Glutamatergic neuron (in vitro differentiated cells): ENCODE measurements at regions not wholly inside any gene's neighbourhood (a gene's known extent, or its start where the extent isn't known, plus 50 kb on each side); places are given as distances from the start of the nearest gene placed in this dataset.

ENCODE experiments used
- DNase-seq: peaks from one replicate; pipeline ENCODE4 v3.0.0; 2022
- H3K27ac Mint-ChIP-seq: one replicate; pipeline ENCODE4 v1.8.0; 2020; ENCODE audit warnings: mild to moderate bottlenecking, mixed read lengths, inconsistent platforms; ENCODE audit not compliant: unreplicated experiment
- H3K27me3 Mint-ChIP-seq: one replicate; pipeline ENCODE4 v1.8.0; 2020; ENCODE audit warnings: mild to moderate bottlenecking, moderate library complexity, mixed read lengths, inconsistent platforms; ENCODE audit not compliant: unreplicated experiment
- H3K36me3 Mint-ChIP-seq: one replicate; pipeline ENCODE4 v1.8.0; 2020; ENCODE audit warnings: mild to moderate bottlenecking, mixed read lengths, inconsistent platforms; ENCODE audit not compliant: unreplicated experiment
- H3K4me1 Mint-ChIP-seq: one replicate; pipeline ENCODE4 v1.8.0; 2020; ENCODE audit warnings: mild to moderate bottlenecking, low read depth, mixed read lengths, inconsistent platforms; ENCODE audit not compliant: unreplicated experiment
- H3K4me3 Mint-ChIP-seq: one replicate; pipeline ENCODE4 v1.8.0; 2020; ENCODE audit warnings: mild to moderate bottlenecking, mixed read lengths, inconsistent platforms; ENCODE audit not compliant: unreplicated experiment
- H3K9me3 Mint-ChIP-seq: one replicate; pipeline ENCODE4 v1.8.0; 2020; ENCODE audit warnings: mild to moderate bottlenecking, moderate library complexity, mixed read lengths, inconsistent platforms; ENCODE audit not compliant: unreplicated experiment
- TF ChIP-seq, protein P1 (sequence below): fragments of 200-600 bp; sonication (generic); IDR thresholded peaks from one replicate; pipeline ENCODE4 v1.5.0; 2021; ENCODE audit not compliant: partially characterized antibody, unreplicated experiment

GRCh38 chr4:11537846-11538245 is 109.2 kb upstream of the HS3ST1 start:
- no peak overlapping the region for H3K27ac Mint-ChIP-seq
- DNase-seq, result no peak
- TF ChIP-seq, protein P1, sequence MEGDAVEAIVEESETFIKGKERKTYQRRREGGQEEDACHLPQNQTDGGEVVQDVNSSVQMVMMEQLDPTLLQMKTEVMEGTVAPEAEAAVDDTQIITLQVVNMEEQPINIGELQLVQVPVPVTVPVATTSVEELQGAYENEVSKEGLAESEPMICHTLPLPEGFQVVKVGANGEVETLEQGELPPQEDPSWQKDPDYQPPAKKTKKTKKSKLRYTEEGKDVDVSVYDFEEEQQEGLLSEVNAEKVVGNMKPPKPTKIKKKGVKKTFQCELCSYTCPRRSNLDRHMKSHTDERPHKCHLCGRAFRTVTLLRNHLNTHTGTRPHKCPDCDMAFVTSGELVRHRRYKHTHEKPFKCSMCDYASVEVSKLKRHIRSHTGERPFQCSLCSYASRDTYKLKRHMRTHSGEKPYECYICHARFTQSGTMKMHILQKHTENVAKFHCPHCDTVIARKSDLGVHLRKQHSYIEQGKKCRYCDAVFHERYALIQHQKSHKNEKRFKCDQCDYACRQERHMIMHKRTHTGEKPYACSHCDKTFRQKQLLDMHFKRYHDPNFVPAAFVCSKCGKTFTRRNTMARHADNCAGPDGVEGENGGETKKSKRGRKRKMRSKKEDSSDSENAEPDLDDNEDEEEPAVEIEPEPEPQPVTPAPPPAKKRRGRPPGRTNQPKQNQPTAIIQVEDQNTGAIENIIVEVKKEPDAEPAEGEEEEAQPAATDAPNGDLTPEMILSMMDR, result no peak
- H3K9me3 Mint-ChIP-seq, result no peaks in the 10 kb centered on the region
- no peaks in the 10 kb centered on the region for H3K4me1 Mint-ChIP-seq
- no peaks in the 10 kb centered on the region for H3K27me3 Mint-ChIP-seq
- H3K4me3 Mint-ChIP-seq, result no peak overlapping the region
- H3K36me3 Mint-ChIP-seq, result no peaks in the 10 kb centered on the region

- H3K27me3 Mint-ChIP-seq, result no peaks in the 10 kb centered on the region
- no peak overlapping the region for H3K27ac Mint-ChIP-seq
- TF ChIP-seq, protein P1, result no peak
- DNase-seq, result no peak
- no peaks in the 10 kb centered on the region for H3K4me1 Mint-ChIP-seq
- H3K4me3 Mint-ChIP-seq, result no peak overlapping the region
- peaks cover 2% of the 10 kb centered on the region for H3K9me3 Mint-ChIP-seq
- H3K36me3 Mint-ChIP-seq, result peaks cover 5% of the 10 kb centered on the region
These were observed 106.6 kb upstream of the HS3ST1 start for GRCh38 chr4:11535333-11535732.

DNA sequence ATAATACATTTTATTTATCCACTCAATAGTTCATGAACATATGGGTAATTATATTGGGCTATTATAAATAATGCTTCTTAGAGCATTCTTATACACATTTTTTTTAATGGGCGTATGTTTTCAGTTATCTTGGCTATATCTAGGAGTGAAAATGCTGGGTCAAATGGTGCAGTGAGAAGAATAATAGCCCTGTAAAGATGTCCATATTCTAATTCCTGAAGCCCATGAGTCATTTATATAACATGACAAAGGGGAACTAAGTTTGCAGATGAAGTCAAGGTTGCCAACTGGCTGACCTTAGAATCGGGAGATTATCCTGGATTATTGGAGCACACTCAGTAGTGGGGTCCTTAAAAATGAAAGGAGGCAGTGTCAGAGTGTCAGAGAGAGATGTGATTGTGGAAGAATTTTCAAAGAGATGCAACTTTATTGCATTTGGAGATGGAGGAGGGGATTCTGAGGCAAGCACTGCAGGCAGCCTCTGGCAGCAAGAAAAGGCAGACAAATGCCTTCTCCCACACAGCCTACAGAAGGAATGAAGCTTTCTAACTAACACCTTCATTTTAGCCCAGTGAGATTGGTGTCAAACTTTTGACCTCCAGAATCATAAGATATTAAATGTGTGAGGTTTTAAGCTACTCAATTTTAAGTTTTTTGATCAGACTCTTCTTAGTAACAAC is 106.1 kb upstream of the HS3ST1 start:
- Mint-ChIP-seq H3K4me3 (no peak overlapping the region), H3K27me3 (no peaks in the 10 kb centered on the region), H3K9me3 (peaks cover 2% of the 10 kb centered on the region), H3K27ac (no peak overlapping the region), H3K4me1 (no peaks in the 10 kb centered on the region), H3K36me3 (peaks cover 8% of the 10 kb centered on the region)
- no peak for DNase-seq
- TF ChIP-seq, protein P1, result no peak

- Mint-ChIP-seq H3K4me3 (no peak overlapping the region), H3K4me1 (no peaks in the 10 kb centered on the region), H3K27ac (no peak overlapping the region), H3K36me3 (peaks cover 8% of the 10 kb centered on the region), H3K9me3 (peaks cover 2% of the 10 kb centered on the region), H3K27me3 (no peaks in the 10 kb centered on the region)
- DNase-seq, result no peak
- TF ChIP-seq, protein P1, result no peak
These were observed 103.4 kb upstream of the HS3ST1 start for GRCh38 chr4:11532138-11532537.

DNA sequence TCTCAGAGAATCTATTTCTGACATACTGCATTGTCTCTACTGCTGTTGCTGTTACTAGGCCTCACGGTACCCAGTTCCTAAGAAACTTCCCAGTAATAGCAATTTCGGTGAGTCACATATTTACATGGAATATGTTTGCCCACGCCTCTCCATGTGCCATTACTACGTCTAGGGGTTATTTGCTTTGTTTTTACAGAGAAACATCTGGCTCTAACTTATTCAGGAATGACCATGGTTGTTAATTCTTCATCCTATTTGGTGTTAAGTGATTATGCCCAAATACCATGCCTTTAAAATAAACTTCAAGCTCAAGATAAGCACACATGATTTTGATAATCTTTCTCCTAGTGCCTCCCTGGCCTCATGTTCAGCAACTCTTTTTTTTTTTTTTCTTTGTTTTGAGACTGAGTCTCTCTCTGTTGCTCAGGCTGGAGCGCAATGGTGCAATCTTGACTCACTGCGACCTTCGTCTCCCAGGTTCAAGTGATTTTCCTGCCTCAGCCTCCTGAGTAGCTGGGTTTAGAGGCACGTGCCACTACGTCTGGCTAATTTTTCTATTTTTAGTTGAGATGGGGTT is 101.0 kb upstream of the HS3ST1 start:
- Mint-ChIP-seq H3K4me3 (no peak overlapping the region), H3K27me3 (no peaks in the 10 kb centered on the region), H3K9me3 (peaks cover 2% of the 10 kb centered on the region), H3K4me1 (no peaks in the 10 kb centered on the region), H3K27ac (no peak overlapping the region), H3K36me3 (peaks cover 8% of the 10 kb centered on the region)
- no peak for DNase-seq
- TF ChIP-seq, protein P1, result no peak
